ENCODE measurements at regions not wholly inside any gene's neighbourhood (a gene's known extent, or its start where the extent isn't known, plus 50 kb on each side); places are given as distances from the start of the nearest gene placed in this dataset.

- Mint-ChIP-seq H3K27ac (no peak overlapping the region), H3K36me3 (ENCODE audit: insufficient read depth) (no peaks in the 10 kb centered on the region), H3K4me1 (ENCODE audit: low read depth) (peaks cover 3% of the 10 kb centered on the region), H3K27me3 (peaks cover 12% of the 10 kb centered on the region), H3K4me3 (ENCODE audit: low read depth) (no peak overlapping the region), H3K9me3 (ENCODE audit: low read depth) (no peaks in the 10 kb centered on the region)
- no peak for DNase-seq (ENCODE audit: low spot score, unreplicated experiment)
- TF ChIP-seq, protein P1, sequence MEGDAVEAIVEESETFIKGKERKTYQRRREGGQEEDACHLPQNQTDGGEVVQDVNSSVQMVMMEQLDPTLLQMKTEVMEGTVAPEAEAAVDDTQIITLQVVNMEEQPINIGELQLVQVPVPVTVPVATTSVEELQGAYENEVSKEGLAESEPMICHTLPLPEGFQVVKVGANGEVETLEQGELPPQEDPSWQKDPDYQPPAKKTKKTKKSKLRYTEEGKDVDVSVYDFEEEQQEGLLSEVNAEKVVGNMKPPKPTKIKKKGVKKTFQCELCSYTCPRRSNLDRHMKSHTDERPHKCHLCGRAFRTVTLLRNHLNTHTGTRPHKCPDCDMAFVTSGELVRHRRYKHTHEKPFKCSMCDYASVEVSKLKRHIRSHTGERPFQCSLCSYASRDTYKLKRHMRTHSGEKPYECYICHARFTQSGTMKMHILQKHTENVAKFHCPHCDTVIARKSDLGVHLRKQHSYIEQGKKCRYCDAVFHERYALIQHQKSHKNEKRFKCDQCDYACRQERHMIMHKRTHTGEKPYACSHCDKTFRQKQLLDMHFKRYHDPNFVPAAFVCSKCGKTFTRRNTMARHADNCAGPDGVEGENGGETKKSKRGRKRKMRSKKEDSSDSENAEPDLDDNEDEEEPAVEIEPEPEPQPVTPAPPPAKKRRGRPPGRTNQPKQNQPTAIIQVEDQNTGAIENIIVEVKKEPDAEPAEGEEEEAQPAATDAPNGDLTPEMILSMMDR (IDR thresholded peaks at IDR 0.05; ENCODE audit: unreplicated experiment): no peak
These were observed 82.0 kb upstream of the CTNNBL1 start for GRCh38 chr20:37611852-37612251.

DNA sequence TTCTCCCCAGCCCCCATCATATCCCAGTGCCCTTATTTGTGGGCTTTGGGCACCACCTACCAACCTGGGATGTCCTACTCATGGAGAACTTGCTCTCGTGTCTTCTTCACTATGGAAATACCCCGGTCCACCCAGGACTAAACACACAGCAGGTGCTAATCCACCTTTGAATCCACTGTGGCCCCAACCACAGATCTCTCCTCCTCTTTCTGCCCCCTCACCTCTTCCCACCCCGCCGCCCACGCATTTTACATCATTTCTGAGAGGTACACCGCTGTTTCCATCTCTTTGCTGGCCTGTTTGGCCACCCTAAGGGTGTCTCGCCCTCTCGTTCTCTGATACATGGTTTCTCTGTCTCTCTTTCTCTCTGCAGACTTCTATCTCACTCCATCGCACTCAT, 82.5 kb upstream of the CTNNBL1 start:
- H3K9me3 Mint-ChIP-seq (ENCODE audit: low read depth): no peaks in the 10 kb centered on the region
- no peak overlapping the region for H3K4me3 Mint-ChIP-seq (ENCODE audit: low read depth)
- no peak for DNase-seq (ENCODE audit: low spot score, unreplicated experiment)
- H3K27me3 Mint-ChIP-seq: peaks cover 11% of the 10 kb centered on the region
- TF ChIP-seq, protein P1 (IDR thresholded peaks at IDR 0.05; ENCODE audit: unreplicated experiment): no peak
- no peaks in the 10 kb centered on the region for H3K36me3 Mint-ChIP-seq (ENCODE audit: insufficient read depth)
- H3K4me1 Mint-ChIP-seq (ENCODE audit: low read depth): peaks cover 3% of the 10 kb centered on the region
- no peak overlapping the region for H3K27ac Mint-ChIP-seq

DNA sequence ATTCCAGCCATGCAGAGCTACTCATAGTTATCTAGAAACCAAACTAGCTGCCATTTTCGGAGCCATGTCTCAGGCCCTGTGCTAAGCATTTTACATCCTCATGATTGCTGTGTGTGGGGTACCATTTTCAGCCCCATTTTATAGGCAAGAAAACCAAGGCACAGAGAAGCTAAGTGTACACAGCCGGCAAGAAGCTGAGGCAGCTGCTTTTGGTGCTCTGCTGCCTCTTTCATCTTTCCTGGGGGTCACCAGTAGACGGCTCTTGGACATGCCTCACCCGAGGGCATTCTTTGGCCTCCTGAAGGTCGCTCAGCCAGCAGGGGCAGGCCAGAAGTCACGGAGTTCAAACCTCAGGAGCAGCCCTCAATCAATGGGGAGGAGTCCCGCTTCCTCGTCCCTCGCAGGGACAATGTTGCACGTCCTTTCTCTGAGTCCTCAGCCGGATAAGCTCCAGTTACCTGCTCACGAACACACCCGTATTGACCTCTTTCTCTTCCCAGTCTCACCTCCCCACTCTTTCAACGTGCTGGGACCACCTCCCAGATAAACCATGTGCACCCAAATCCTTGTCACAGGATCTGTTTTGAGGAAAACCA, 82.6 kb upstream of the BLCAP start:
- no peak overlapping the region for H3K27ac Mint-ChIP-seq
- H3K4me1 Mint-ChIP-seq (ENCODE audit: low read depth): peaks cover 2% of the 10 kb centered on the region
- no peaks in the 10 kb centered on the region for H3K36me3 Mint-ChIP-seq (ENCODE audit: insufficient read depth)
- no peaks in the 10 kb centered on the region for H3K9me3 Mint-ChIP-seq (ENCODE audit: low read depth)
- H3K27me3 Mint-ChIP-seq: peaks cover 8% of the 10 kb centered on the region
- no peak for DNase-seq (ENCODE audit: low spot score, unreplicated experiment)
- no peak overlapping the region for H3K4me3 Mint-ChIP-seq (ENCODE audit: low read depth)
- TF ChIP-seq, protein P1 (IDR thresholded peaks at IDR 0.05; ENCODE audit: unreplicated experiment): no peak

- H3K27ac Mint-ChIP-seq: no peak overlapping the region
- peaks cover 14% of the 10 kb centered on the region for H3K4me1 Mint-ChIP-seq (ENCODE audit: low read depth)
- no peaks in the 10 kb centered on the region for H3K36me3 Mint-ChIP-seq (ENCODE audit: insufficient read depth)
- no peaks in the 10 kb centered on the region for H3K9me3 Mint-ChIP-seq (ENCODE audit: low read depth)
- DNase-seq (ENCODE audit: low spot score, unreplicated experiment): no peak
- no peak overlapping the region for H3K4me3 Mint-ChIP-seq (ENCODE audit: low read depth)
- peaks cover 4% of the 10 kb centered on the region for H3K27me3 Mint-ChIP-seq
- TF ChIP-seq, protein P1 (IDR thresholded peaks at IDR 0.05; ENCODE audit: unreplicated experiment): no peak
These were observed 75.0 kb upstream of the BLCAP start for GRCh38 chr20:37602634-37603033.

GRCh38 chr20:37600486-37600885, 72.8 kb upstream of the BLCAP start:
- H3K4me3 Mint-ChIP-seq (ENCODE audit: low read depth): no peak overlapping the region
- TF ChIP-seq, protein P1 (IDR thresholded peaks at IDR 0.05; ENCODE audit: unreplicated experiment): no peak

More at GRCh38 chr20:37600486-37600885, 72.8 kb upstream of the BLCAP start:
- DNase-seq (ENCODE audit: low spot score, unreplicated experiment): no peak
- H3K9me3 Mint-ChIP-seq (ENCODE audit: low read depth): no peaks in the 10 kb centered on the region
- H3K27ac Mint-ChIP-seq: no peak overlapping the region
- H3K4me1 Mint-ChIP-seq (ENCODE audit: low read depth): peaks cover 17% of the 10 kb centered on the region
- H3K27me3 Mint-ChIP-seq: peaks cover 4% of the 10 kb centered on the region
- no peaks in the 10 kb centered on the region for H3K36me3 Mint-ChIP-seq (ENCODE audit: insufficient read depth)
